Smooth muscle cell (in vitro differentiated cells): ENCODE measurements at regions not wholly inside any gene's neighbourhood (a gene's known extent, or its start where the extent isn't known, plus 50 kb on each side); places are given as distances from the start of the nearest gene placed in this dataset.

ENCODE experiments used
- DNase-seq: peaks from one replicate; lab custom pipeline; 2025; ENCODE audit not compliant: unreplicated experiment; lab: John Stamatoyannopoulos, UW
- H2AFZ ChIP-seq: fragments of 200-600 bp; sonication (generic); 2 replicates; pipeline ENCODE4 v1.6.0; 2016; ENCODE audit warnings: antibody characterized with exemption, low read depth, mild to moderate bottlenecking
- H3F3A ChIP-seq: fragments of 200-600 bp; sonication (generic); 2 replicates; pipeline ENCODE4 v1.6.0; 2017; ENCODE audit warnings: antibody characterized with exemption, low read depth
- H3K27ac ChIP-seq: fragments of 200-600 bp; sonication (generic); 2 replicates; pipeline ENCODE4 v1.5.1; 2016; ENCODE audit warnings: low read depth, mild to moderate bottlenecking
- H3K27me3 ChIP-seq: fragments of 200-600 bp; sonication (generic); 2 replicates; pipeline ENCODE4 v1.6.1; 2016; ENCODE audit warnings: low read depth, mild to moderate bottlenecking
- H3K36me3 ChIP-seq: fragments of 200-600 bp; sonication (generic); 2 replicates; pipeline ENCODE4 v1.5.1; 2016; ENCODE audit warnings: low read depth
- H3K4me1 ChIP-seq: fragments of 200-600 bp; sonication (generic); 2 replicates; pipeline ENCODE4 v1.5.1; 2016; ENCODE audit warnings: low read depth
- H3K4me2 ChIP-seq: fragments of 200-600 bp; sonication (generic); 2 replicates; pipeline ENCODE4 v1.6.0; 2016; ENCODE audit warnings: mild to moderate bottlenecking
- H3K4me3 ChIP-seq: fragments of 200-600 bp; sonication (generic); 2 replicates; pipeline ENCODE4 v1.5.1; 2016; ENCODE audit warnings: mild to moderate bottlenecking
- H3K79me2 ChIP-seq: fragments of 200-600 bp; sonication (generic); 2 replicates; pipeline ENCODE4 v1.6.0; 2016; ENCODE audit warnings: low read depth, mild to moderate bottlenecking
- H3K9ac ChIP-seq: fragments of 200-600 bp; sonication (generic); 2 replicates; pipeline ENCODE4 v1.6.0; 2016; ENCODE audit warnings: low read depth
- H3K9me3 ChIP-seq: fragments of 200-600 bp; sonication (generic); replicated peaks from 2 replicates; pipeline ENCODE4 v1.5.1; 2016; ENCODE audit warnings: low read depth
- H4K20me1 ChIP-seq: fragments of 200-600 bp; sonication (generic); 2 replicates; pipeline ENCODE4 v1.6.0; 2016; ENCODE audit warnings: low read depth
- CTCF ChIP-seq: fragments of 200-600 bp; sonication (generic); IDR thresholded peaks from 2 replicates; pipeline ENCODE4 v1.5.1; 2017; ENCODE audit warnings: borderline replicate concordance, mild to moderate bottlenecking, antibody characterized with exemption; ENCODE audit not compliant: insufficient read depth, poor library complexity, severe bottlenecking
- WGBS: methylation state at CpG from one replicate; pipeline ENCODE4 v1.1.7; 2016; ENCODE audit warnings: low lambda C conversion rate; 5-methylcytosine and 5-hydroxymethylcytosine counted together

- Histone ChIP-seq H3K4me1 (no peaks in the 10 kb centered on the region), H4K20me1 (no peaks in the 10 kb centered on the region), H3F3A (no peaks in the 10 kb centered on the region), H3K9ac (no peak overlapping the region), H3K27me3 (no peaks in the 10 kb centered on the region), H2AFZ (no peak overlapping the region), H3K4me3 (no peak overlapping the region), H3K79me2 (no peaks in the 10 kb centered on the region), H3K36me3 (no peaks in the 10 kb centered on the region), H3K9me3 (no peaks in the 10 kb centered on the region), H3K27ac (no peak overlapping the region), H3K4me2 (no peak overlapping the region)
- no peak for TF ChIP-seq CTCF
- WGBS = 90% methylated on average over 1 of the region's 1 CpG
- no peak for DNase-seq
Measured at GRCh38 chr2:82491591-82491990, 1967.5 kb downstream of the SUCLG1 start.

GRCh38 chr2:82487354-82487753 lies 1971.7 kb downstream of the SUCLG1 start:
- DNase-seq = no peak
- 91% methylated on average over 3 of the region's 3 CpGs for WGBS
- Histone ChIP-seq H2AFZ (peak overlapping the region; percentile 43), H3K9ac (no peak overlapping the region), H3K27ac (no peak overlapping the region), H3K36me3 (no peaks in the 10 kb centered on the region), H4K20me1 (no peaks in the 10 kb centered on the region), H3K27me3 (no peaks in the 10 kb centered on the region), H3F3A (no peaks in the 10 kb centered on the region), H3K9me3 (no peaks in the 10 kb centered on the region), H3K4me2 (no peak overlapping the region), H3K4me1 (no peaks in the 10 kb centered on the region), H3K4me3 (no peak overlapping the region), H3K79me2 (no peaks in the 10 kb centered on the region)
- no peak for TF ChIP-seq CTCF

GRCh38 chr2:82485701-82486100 lies 1973.4 kb downstream of the SUCLG1 start:
- no peaks in the 10 kb centered on the region for H3K9me3 ChIP-seq
- H2AFZ ChIP-seq = no peak overlapping the region
- H3K4me1 ChIP-seq = no peaks in the 10 kb centered on the region
- no peak for DNase-seq
- no peaks in the 10 kb centered on the region for H3K79me2 ChIP-seq
- no peak overlapping the region for H3K27ac ChIP-seq
- H3F3A ChIP-seq = no peaks in the 10 kb centered on the region
- no peak for TF ChIP-seq CTCF
- H3K36me3 ChIP-seq = no peaks in the 10 kb centered on the region
- H3K4me3 ChIP-seq = no peak overlapping the region
- no peaks in the 10 kb centered on the region for H4K20me1 ChIP-seq
- no peaks in the 10 kb centered on the region for H3K27me3 ChIP-seq
- WGBS = 94% methylated on average over 2 of the region's 2 CpGs
- no peak overlapping the region for H3K4me2 ChIP-seq
- H3K9ac ChIP-seq = no peak overlapping the region

GRCh38 chr2:82481207-82481606 lies 1977.9 kb downstream of the SUCLG1 start:
- Histone ChIP-seq H3K4me3 (no peak overlapping the region), H3K9me3 (no peaks in the 10 kb centered on the region), H3K79me2 (no peaks in the 10 kb centered on the region), H3K4me1 (no peaks in the 10 kb centered on the region), H3F3A (no peaks in the 10 kb centered on the region), H3K9ac (no peak overlapping the region), H3K27me3 (no peaks in the 10 kb centered on the region), H4K20me1 (no peaks in the 10 kb centered on the region), H3K4me2 (no peak overlapping the region), H2AFZ (no peak overlapping the region), H3K36me3 (no peaks in the 10 kb centered on the region), H3K27ac (no peak overlapping the region)
- TF ChIP-seq CTCF = no peak
- DNase-seq = no peak
- WGBS = 93% methylated on average over 2 of the region's 2 CpGs
